IPS-18c (cell line): ENCODE measurements at regions not wholly inside any gene's neighbourhood (a gene's known extent, or its start where the extent isn't known, plus 50 kb on each side); places are given as distances from the start of the nearest gene placed in this dataset.

Experiments used
- H3K4me3 ChIP-seq: 2 replicates; pipeline ENCODE4 v1.7.0; 2013; ENCODE audit warnings: low read depth, mild to moderate bottlenecking, low read length, moderate library complexity; ENCODE audit not compliant: insufficient read depth
- H3K9me3 ChIP-seq: one replicate; pipeline ENCODE4 v1.6.1; 2013; ENCODE audit warnings: mild to moderate bottlenecking, low read length, moderate library complexity; ENCODE audit not compliant: control insufficient read depth, insufficient read depth

DNA sequence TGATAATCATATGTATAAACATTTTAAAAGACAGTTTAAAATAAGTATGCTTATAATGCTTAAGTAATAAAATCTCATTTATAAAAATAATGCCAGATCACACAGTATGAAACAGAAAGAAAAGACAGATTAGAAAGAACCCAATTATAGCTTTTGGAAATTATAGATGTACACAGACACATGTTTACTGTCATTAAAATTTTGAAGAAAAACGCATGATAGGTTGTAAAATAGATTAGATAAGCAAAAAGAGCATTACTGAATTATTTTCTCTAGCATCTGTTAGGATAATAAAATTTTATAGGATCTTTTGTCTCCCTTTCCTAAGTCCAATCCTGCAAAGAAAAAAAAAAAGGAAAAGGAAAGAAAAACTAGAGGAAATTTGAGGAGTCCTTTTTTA lies 1107.3 kb upstream of the LRRN3 start:
- H3K4me3 ChIP-seq: no peak overlapping the region
- H3K9me3 ChIP-seq: no peaks in the 10 kb centered on the region

DNA sequence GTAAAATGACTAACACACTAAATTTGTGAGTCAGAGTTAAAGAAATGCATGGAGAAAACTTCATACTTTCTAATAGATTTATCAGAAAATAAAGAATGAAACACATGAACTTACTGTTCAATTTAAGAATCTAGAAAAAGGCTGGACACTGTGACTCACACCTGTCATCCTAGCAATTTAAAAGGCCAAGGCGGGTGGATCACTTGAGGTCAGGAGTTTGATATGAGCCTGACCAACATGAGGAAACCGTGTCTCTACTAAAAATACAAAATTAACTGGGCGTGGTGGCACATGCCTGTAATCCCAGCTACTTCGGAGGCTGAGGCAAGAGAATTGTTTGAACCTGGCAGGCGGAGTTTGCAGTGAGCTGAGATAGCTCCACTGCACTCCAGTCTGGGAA lies 1106.2 kb upstream of the LRRN3 start:
- Histone ChIP-seq H3K4me3 (no peak overlapping the region), H3K9me3 (no peaks in the 10 kb centered on the region)

DNA sequence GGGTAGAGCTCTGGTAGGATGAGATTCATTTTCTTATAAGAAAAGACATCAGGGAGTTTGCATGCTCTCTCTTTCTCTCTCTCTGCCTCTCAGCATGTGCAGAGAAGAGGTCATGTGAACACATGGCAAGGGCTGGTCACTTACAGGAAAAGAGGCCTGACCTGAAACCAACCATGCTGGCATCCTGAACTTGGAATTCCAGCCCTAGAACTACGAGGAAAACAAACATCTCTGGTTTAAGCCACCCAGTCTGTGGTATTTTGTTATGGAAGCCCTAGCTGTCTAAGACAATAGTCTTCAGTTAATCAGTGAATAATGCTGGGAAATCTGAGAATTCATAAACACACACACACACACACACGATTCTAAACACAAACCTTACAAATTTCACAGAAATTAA lies 1104.2 kb upstream of the LRRN3 start:
- no peak overlapping the region for H3K4me3 ChIP-seq
- H3K9me3 ChIP-seq: no peaks in the 10 kb centered on the region

DNA sequence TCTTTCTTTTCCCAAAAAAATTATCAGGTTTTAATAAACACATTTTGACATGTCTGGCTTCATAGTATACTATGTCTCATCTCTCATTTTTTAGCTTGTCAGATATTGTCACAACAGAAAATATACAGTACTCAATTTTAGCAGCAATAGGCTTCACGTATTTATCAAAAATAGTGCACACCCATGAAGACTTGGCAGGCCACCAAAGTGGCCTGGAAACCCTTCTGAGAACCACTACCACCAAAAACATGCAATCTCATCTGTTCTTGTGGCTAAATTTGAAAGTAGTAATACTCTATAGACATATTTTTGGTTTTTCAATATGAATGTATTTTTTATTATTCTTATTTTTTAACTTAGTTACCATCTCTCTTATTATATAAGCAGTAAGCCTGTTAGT lies 1094.5 kb upstream of the LRRN3 start:
- no peak overlapping the region for H3K4me3 ChIP-seq
- H3K9me3 ChIP-seq: no peaks in the 10 kb centered on the region

DNA sequence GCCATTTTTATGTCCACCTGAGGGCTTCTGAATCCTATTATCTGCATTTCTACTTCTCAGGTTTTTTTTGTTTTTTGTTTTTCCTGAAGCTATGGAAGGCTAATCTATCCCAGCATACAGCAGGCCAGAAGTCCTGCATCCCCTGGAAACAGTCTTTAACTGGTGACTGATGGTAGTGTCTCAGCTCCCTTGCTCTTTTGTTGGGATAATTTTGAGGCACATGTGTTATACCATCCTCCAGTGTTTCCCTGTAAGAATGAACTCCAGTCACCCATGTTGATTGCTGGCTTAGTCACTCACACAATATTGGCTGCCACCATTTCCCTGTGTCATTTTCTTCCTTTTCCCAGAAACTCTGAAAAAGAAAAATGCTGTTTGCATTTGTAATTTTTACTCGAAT lies 1094.0 kb upstream of the LRRN3 start:
- no peaks in the 10 kb centered on the region for H3K9me3 ChIP-seq
- no peak overlapping the region for H3K4me3 ChIP-seq

DNA sequence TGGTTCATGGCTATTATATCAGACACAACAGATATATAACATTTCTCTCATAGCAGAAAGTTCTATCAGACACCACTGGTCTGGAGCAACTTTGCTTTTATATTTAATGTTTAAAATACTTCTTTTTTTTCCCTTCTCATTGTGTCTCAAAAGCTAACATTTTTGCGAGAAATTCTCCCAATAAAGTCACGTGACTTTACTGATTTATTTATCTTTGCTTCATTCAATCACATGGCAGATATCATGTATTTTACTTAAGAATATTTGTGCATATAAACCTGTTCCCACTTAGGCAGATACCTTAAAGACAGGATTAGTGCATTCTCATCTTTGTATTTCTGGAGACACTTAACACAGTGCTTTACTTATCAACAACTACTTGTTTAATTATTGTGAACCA lies 1093.1 kb upstream of the LRRN3 start:
- no peak overlapping the region for H3K4me3 ChIP-seq
- no peaks in the 10 kb centered on the region for H3K9me3 ChIP-seq

DNA sequence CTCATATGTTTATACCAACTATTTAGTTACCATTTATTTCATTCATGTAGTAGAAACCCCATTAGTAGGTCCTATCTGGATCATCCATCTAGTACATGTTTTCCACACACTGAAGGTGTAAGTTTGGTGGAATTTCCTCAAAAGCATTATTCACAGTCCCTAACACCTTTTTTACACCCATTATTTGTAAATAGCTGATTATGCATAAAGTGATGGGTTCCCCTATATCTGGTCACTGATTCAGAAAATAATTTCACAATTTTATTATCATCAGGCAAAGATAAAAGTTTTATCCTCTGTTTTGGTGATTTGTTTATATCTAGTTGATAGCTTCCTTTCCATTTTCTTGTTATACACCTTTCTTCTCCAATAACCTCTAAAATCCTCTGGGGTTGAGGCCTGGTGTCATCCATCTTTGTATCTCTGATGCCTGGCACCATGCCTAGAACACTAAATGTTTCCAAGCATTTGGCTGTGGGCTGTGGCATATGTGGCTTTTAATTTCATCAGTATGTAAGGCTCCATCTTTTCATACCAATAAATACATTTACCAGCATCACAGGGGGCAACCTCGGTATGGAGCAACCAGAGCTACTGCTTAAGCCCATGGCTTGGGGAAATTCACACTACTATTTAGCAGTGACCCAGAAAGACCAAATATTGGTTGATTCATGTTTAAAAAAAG lies 1089.5 kb upstream of the LRRN3 start:
- no peaks in the 10 kb centered on the region for H3K9me3 ChIP-seq
- no peak overlapping the region for H3K4me3 ChIP-seq

DNA sequence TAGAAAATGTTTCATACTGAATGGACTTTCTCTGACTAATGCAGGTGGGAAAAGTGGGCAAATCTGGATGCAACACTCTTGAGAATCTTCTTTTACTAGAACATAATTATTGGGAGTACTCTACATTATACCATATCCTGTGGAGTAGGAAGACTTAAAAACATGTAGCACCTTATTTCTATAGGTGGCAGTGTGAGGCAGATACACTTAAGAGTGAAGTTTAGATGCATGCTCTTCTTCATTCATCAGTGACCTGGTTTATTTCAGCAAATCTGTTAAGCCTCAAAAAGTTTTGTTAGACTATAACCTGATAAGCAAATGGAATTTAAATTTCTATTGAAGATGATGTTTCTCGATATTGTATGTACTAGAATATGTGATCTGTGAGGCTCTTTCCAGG lies 1087.1 kb upstream of the LRRN3 start:
- Histone ChIP-seq H3K9me3 (no peaks in the 10 kb centered on the region), H3K4me3 (no peak overlapping the region)

DNA sequence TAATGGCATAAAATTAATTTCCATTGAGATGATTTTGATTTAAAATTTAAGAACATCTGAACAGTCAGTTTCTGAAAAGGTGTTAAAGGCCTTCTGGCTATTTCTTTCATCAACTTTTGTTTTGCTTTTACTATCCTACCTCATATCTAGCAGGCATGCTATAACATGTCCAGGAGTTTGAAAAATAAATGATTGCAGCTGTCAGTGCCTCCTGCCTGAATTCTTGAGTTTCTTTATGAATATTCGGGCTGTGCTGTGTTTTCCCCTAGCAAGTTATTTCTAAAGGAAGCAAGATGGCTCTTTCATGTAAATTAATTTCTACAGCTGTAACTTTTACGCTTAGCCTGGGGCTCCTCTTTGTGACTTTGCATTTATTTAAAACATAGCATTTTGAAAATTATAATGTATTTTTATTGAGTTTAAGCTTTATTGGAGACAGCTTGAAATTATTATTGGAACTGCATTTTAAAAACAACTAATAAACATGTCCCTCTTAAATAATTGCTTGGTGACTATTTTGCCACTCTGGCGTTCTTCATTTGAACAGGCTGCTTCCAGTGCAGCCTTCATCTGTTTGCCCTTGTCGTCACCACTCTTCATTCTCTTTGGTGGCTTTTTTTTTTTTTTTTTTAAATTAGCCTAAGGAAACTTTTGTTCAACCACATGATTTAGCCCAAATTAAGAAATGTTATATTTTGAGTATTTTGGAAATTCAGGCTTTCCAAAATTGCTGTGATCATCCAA lies 1083.4 kb upstream of the LRRN3 start:
- Histone ChIP-seq H3K4me3 (no peak overlapping the region), H3K9me3 (no peaks in the 10 kb centered on the region)

DNA sequence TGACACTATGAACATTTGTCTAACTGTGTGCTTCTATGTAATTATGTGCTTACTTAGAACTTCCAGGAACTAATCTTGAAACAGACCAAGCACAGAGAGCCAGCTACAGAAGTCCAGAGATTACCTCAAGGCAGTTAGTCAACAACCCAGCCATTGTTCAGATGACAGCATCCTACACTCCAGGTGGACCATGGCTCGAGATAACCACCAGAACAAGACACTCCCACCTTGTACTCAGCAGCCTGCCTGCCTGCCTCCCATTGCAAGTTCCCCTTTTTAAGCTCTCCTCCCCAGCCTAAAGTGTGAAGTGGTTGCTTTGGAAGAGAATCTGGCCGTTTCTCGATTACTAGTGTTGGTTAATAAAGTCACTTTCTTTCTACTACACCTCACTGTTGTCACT lies 1080.6 kb upstream of the LRRN3 start:
- no peak overlapping the region for H3K4me3 ChIP-seq
- no peaks in the 10 kb centered on the region for H3K9me3 ChIP-seq

DNA sequence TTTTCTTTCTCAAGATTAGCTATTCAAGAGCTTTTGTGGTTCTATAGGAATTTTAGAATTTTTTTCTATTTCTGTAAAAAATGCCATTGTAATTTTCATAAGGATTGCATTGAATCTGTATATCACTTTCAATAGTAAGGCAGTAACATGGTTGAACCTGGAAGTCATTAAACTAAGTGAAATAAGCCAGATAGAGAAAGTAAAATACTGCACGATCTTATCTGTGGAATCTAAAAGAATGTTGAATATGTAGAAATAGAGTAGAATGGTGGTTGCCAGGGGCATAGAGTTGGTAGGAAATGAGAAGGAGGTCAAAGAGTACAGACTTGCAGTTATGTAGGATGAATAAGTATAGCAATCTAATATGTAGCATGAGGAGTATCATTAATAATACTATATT lies 1073.5 kb upstream of the LRRN3 start:
- no peaks in the 10 kb centered on the region for H3K9me3 ChIP-seq

DNA sequence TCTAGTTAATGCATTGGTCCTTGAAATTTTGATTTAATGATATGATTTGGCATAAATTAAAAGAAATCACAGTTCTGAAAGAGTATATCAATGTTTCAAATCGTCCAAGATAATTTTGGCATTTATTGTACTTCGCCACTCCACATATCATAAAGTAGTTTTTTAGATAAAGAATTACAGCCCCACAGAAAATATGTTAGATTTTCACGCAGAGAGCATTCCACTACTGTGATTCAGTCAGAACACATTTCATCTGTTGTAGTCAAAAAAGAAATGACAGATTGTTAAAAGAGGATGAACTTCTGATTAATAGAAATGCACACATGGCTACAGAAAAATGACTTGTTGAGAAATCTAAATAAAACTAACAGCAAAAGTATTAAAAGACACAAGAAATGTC lies 1063.5 kb upstream of the LRRN3 start:
- H3K4me3 ChIP-seq: no peak overlapping the region
- no peaks in the 10 kb centered on the region for H3K9me3 ChIP-seq

More for the DNA sequence above, 1073.5 kb upstream of the LRRN3 start:
- H3K4me3 ChIP-seq: no peak overlapping the region

DNA sequence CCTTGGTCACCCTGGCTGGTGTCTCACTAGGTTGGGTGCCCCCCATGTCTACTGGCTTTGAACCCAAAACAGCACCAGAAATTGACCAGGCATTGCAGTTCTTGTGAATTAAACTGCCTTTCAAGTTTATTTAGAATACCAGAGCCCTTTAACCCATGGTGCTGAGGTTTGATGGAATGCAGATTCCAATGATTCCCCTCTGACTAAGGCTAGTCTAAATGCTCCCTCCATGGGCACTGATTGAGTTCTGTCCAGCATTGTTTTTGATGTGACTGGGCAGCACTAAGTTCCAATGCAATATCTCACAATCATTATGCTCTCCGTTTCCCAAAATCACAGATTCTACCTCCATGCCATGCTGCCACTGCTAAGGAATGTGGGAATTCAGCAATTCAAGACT lies 1047.4 kb upstream of the LRRN3 start:
- Histone ChIP-seq H3K4me3 (no peak overlapping the region), H3K9me3 (no peaks in the 10 kb centered on the region)

DNA sequence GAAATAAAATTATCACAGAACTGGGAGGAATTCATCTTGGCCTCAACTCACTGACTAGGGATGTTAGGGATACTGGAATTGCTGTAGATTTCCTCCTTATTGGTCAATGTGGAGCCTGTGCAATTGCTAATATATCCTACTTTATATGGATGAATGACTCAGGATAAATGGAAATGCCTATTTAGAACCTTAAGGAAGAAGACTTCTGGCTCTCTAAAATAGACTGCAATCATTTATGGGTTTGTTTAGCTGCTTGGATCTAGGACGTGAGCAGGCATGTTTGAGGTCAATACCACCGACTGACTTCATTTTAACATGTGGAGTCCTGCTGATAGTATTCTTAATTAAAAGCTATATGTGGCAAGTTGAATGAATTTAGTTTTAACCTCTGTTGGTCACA lies 1040.1 kb upstream of the LRRN3 start:
- Histone ChIP-seq H3K4me3 (no peak overlapping the region), H3K9me3 (no peaks in the 10 kb centered on the region)

DNA sequence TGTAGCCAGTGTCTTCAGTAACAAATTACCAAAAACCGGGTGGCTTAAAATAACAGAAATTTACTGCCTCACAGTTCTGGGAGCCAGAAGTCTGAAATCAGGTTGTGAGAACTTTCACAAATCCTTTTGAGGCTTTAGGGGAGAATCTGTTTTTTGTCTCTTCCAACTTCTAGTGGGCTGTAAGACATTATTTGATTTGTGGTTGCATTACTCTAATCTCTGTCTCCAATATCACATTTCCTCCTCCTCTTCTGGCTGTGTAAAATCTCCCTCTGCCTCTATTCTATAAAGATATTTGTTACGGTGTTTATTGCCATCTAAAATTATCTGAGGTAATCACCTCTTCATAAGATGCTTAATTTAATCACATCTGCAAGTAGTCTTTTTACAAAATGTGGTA lies 1039.6 kb upstream of the LRRN3 start:
- no peaks in the 10 kb centered on the region for H3K9me3 ChIP-seq
- no peak overlapping the region for H3K4me3 ChIP-seq

DNA sequence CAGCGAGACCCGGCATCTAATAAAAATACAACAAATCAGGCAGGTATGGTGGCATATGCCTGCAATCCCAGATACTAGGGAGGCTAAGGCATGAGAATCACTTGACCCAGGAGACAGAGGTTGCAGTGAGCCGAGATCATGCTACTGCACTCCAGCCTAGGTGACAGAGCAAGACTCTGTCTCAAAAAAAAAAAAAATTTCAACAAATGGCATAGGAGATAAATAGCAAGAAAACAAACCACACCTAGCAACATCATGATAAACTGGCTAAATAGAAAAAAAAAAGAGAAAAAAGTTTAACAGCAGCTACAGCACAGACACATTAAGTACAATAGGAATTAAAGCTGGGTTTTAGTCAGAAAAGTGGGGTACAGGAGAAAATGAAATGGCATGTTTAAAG lies 1034.6 kb upstream of the LRRN3 start:
- Histone ChIP-seq H3K4me3 (no peak overlapping the region), H3K9me3 (no peaks in the 10 kb centered on the region)

DNA sequence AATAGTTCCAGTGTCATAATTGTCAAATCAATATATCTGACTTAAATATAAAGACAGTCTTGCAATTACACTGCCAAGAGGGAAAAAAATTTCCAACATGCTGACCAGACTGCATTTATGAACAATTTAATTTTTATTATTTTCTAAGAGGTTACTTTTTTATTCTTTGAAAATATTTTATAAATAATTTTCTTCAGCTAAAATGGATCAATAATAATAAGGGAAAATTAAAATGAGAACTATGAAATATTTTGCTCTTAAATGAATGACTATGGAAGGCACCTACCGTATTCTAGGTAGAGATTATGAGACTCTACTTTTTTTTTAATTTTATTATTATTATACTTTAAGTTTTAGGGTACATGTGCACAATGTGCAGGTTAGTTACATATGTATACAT lies 1032.5 kb upstream of the LRRN3 start:
- Histone ChIP-seq H3K9me3 (no peaks in the 10 kb centered on the region), H3K4me3 (no peak overlapping the region)

DNA sequence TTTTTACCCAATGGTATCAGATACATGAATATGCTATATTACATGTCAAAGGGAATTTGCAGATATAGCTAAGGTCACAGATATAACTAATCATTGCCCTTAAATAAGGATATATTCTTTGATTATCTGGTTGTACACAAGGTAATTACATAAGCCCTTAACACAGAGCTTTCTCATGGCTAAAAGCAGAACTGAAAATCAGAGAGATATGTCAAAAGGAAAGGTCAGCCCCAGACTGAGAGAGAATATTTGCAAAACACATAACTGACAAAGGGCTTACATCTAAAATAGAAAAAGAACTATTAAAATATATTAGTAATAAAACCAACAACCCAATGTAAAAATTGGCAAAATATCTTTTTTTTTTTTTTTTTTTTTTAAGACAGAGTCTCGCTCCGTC lies 1029.5 kb upstream of the LRRN3 start:
- Histone ChIP-seq H3K4me3 (no peak overlapping the region), H3K9me3 (no peaks in the 10 kb centered on the region)

DNA sequence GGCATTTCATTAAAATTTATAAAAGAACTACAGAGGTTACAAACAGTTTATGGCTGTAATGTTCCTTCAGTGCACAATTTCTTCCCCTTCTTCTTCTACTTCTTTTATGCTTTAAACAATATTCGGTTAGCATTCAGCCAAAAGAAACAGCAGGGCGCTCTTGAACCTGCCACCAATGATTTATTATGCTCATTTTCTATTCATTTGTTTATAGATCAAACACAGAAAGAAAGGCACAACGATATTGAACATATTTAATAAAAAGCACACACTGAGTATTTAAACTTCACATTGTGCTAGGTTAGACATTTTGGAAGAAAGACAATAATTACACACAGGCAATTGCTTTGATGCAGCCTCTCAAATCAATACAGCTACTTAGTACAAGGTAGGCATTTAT lies 1025.8 kb upstream of the LRRN3 start:
- Histone ChIP-seq H3K4me3 (no peak overlapping the region), H3K9me3 (no peaks in the 10 kb centered on the region)
